Fibroblast of lung (primary cell): ENCODE measurements at regions not wholly inside any gene's neighbourhood (a gene's known extent, or its start where the extent isn't known, plus 50 kb on each side); places are given as distances from the start of the nearest gene placed in this dataset.

Experiments used
- DNase-seq, 2 donors: peaks; one replicate each; pipeline versions ENCODE4 v3.0.0 to v3.0.0-alpha.2; 2010; ENCODE audit warnings: low read depth in 2 of 2
- H2AFZ ChIP-seq: 2 replicates; pipeline ENCODE4 v1.5.1; 2012; ENCODE audit warnings: low read length, control low read depth, inconsistent platforms
- H3K27ac ChIP-seq: 2 replicates; pipeline ENCODE4 v1.5.1; 2011; ENCODE audit warnings: low read length, control low read depth; ENCODE audit not compliant: insufficient read depth
- H3K27me3 ChIP-seq: 2 replicates; pipeline ENCODE4 v1.5.1; 2011; ENCODE audit warnings: mild to moderate bottlenecking, low read length; ENCODE audit not compliant: control insufficient read depth, insufficient read depth
- H3K36me3 ChIP-seq: 2 replicates; pipeline ENCODE4 v1.5.1; 2011; ENCODE audit warnings: low read length; ENCODE audit not compliant: control insufficient read depth, insufficient read depth
- H3K4me1 ChIP-seq: 2 replicates; pipeline ENCODE4 v1.5.1; 2011; ENCODE audit warnings: low read length; ENCODE audit not compliant: control insufficient read depth, insufficient read depth; ENCODE audit errors: extremely low read depth
- H3K4me2 ChIP-seq: 2 replicates; pipeline ENCODE4 v1.5.1; 2011; ENCODE audit warnings: low read length, control low read depth; ENCODE audit not compliant: insufficient read depth; ENCODE audit errors: extremely low read depth
- H3K4me3 ChIP-seq, 4 experiments: fragments of 200-600 bp in 1 of 4; sonication (generic) in 1 of 4; replicated peaks in 1 of 4; 2 replicates each; pipeline ENCODE4 v1.5.1; 2011 to 2016; ENCODE audit warnings: low read length in 4 of 4, low read depth in 3 of 4, mild to moderate bottlenecking in 3 of 4, control low read depth in 2 of 4, inconsistent platforms in 1 of 4, mixed read lengths in 1 of 4; ENCODE audit not compliant: insufficient read depth in 1 of 4; ENCODE audit errors: control extremely low read depth in 1 of 4
- H3K79me2 ChIP-seq: 2 replicates; pipeline ENCODE4 v1.5.1; 2012; ENCODE audit warnings: mild to moderate bottlenecking, low read length, inconsistent platforms; ENCODE audit not compliant: control insufficient read depth, insufficient read depth
- H3K9ac ChIP-seq: 2 replicates; pipeline ENCODE4 v1.5.1; 2011; ENCODE audit warnings: mild to moderate bottlenecking, low read length, control low read depth; ENCODE audit not compliant: insufficient read depth
- H3K9me3 ChIP-seq: 2 replicates; pipeline ENCODE4 v1.5.1; 2012; ENCODE audit warnings: low read depth, low read length; ENCODE audit not compliant: control insufficient read depth, insufficient read depth
- H4K20me1 ChIP-seq: 2 replicates; pipeline ENCODE4 v1.5.1; 2011; ENCODE audit warnings: low read length; ENCODE audit not compliant: control insufficient read depth, insufficient read depth; ENCODE audit errors: extremely low read depth
- CTCF ChIP-seq, 2 donors: IDR thresholded peaks in 1 of 2; conservative IDR thresholded peaks in 1 of 2; 1 replicate in 1 of 2; 2 replicates in 1 of 2; pipeline ENCODE4 v1.5.1; 2011 to 2012; ENCODE audit warnings: low read length in 2 of 2, control low read depth in 1 of 2, inconsistent platforms in 1 of 2, low read depth in 1 of 2, mild to moderate bottlenecking in 1 of 2
- EZH2 ChIP-seq: IDR thresholded peaks from 2 replicates; pipeline ENCODE4 v1.5.1; 2012; ENCODE audit warnings: low read length, control low read depth, mild to moderate bottlenecking; ENCODE audit errors: missing control alignments

DNA sequence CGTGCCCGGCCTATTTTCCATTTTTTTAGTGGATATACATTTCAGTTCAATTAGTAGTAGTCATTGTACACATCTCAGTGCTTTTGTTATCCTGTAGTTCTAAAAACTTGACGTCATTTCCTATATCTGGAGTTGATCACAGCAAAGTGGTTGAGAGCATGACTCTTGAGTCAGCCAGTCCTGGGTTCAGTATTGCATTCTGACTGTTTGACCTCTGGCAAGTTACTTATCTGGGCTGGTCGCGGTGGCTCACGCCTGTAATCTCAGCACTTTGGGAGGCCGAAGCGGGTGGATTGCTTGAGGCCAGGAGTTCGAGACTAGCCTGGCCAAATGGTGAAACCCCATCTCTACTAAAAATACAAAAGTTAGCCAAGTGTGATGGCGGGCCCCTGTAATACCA lies 50.4 kb upstream of the PPM1B start:
- no peaks in the 10 kb centered on the region for H3K9me3 ChIP-seq
- H3K27me3 ChIP-seq: no peaks in the 10 kb centered on the region
- H3K4me2 ChIP-seq: no peak overlapping the region
- peak in 1 of 2 donors; percentile 59 for DNase-seq
- no peak for TF ChIP-seq CTCF (conservative IDR thresholded peaks at IDR 0.05 in 1 of 2, IDR thresholded peaks at IDR 0.05 in 1 of 2; ENCODE audit: low read depth in 1 of 2, low read length in 2 of 2)
- no peak for TF ChIP-seq EZH2
- H3K36me3 ChIP-seq: no peaks in the 10 kb centered on the region
- H3K4me3 ChIP-seq: no peak overlapping the region
- H2AFZ ChIP-seq: no peak overlapping the region
- no peak overlapping the region for H3K9ac ChIP-seq
- H3K27ac ChIP-seq: no peak overlapping the region
- peaks cover 2% of the 10 kb centered on the region for H3K4me1 ChIP-seq
- no peaks in the 10 kb centered on the region for H4K20me1 ChIP-seq
- H3K79me2 ChIP-seq: no peaks in the 10 kb centered on the region
